Adrenal gland (tissue), 5 donors: ENCODE measurements at regions not wholly inside any gene's neighbourhood (a gene's known extent, or its start where the extent isn't known, plus 50 kb on each side); places are given as distances from the start of the nearest gene placed in this dataset.

Source experiments
- CTCF ChIP-seq, 6 experiments: fragments of 450-650 bp in 4 of 6; fragments of 200-600 bp in 2 of 6; sonication (generic) in 1 of 6; IDR thresholded peaks; 1 replicate in 5 of 6; 2 replicates in 1 of 6; pipeline versions ENCODE4 v1.5.1 to v1.8.0; 2016 to 2021; ENCODE audit warnings: antibody characterized with exemption in 6 of 6, mild to moderate bottlenecking in 2 of 6, moderate library complexity in 1 of 6
- POLR2A ChIP-seq, 2 donors: fragments of 450-650 bp; IDR thresholded peaks; one replicate each; pipeline ENCODE4 v1.6.1; 2017; ENCODE audit warnings: antibody characterized with exemption in 2 of 2, mild to moderate bottlenecking in 2 of 2, moderate library complexity in 1 of 2
- donor health status: DM: no; HTN: no; CAD: no.

- TF ChIP-seq CTCF (IDR thresholded peaks at IDR 0.05) (no peak), POLR2A (IDR thresholded peaks at IDR 0.05) (no peak)
Observed at GRCh38 chrX:85444613-85445012, 65.1 kb upstream of the POF1B start.
